C4-2B (cell line): ENCODE measurements at regions not wholly inside any gene's neighbourhood (a gene's known extent, or its start where the extent isn't known, plus 50 kb on each side); places are given as distances from the start of the nearest gene placed in this dataset.
"Not testable (repeated sequence)": the region's sequence is repeated elsewhere in the genome, so short reads cannot be mapped to it uniquely, and the experiment has no call there.

Experiments used
- ZFX ChIP-seq: fragments of 450-650 bp; IDR thresholded peaks from 2 replicates; pipeline ENCODE4 v1.6.1; 2017
- TF ChIP-seq, protein P1 (sequence below): fragments of 450-650 bp; conservative IDR thresholded peaks from 2 replicates; pipeline ENCODE4 v1.5.1; 2017; ENCODE audit warnings: mild to moderate bottlenecking

DNA sequence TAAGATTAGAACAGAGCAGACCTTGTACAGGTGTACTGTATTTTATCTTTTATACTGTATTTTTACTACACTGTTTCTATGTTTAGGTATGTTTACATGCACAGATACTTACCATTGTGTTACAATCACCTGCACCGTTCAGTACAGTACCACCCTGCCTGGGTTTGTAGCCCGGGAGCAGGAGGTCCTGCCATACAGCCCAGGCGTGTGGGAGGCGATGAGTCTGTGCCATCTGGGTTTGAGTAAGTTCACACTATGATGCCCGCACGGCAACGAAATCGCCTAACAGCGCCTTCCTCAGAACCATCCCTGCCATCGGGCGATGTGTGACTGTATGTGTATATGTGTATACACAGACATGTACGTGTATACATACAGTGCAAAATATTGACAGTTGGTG is 157.1 kb upstream of the FOXD4L5 start:
- TF ChIP-seq, protein P1, sequence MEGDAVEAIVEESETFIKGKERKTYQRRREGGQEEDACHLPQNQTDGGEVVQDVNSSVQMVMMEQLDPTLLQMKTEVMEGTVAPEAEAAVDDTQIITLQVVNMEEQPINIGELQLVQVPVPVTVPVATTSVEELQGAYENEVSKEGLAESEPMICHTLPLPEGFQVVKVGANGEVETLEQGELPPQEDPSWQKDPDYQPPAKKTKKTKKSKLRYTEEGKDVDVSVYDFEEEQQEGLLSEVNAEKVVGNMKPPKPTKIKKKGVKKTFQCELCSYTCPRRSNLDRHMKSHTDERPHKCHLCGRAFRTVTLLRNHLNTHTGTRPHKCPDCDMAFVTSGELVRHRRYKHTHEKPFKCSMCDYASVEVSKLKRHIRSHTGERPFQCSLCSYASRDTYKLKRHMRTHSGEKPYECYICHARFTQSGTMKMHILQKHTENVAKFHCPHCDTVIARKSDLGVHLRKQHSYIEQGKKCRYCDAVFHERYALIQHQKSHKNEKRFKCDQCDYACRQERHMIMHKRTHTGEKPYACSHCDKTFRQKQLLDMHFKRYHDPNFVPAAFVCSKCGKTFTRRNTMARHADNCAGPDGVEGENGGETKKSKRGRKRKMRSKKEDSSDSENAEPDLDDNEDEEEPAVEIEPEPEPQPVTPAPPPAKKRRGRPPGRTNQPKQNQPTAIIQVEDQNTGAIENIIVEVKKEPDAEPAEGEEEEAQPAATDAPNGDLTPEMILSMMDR: not testable (repeated sequence)
- not testable (repeated sequence) for TF ChIP-seq ZFX
